CD8-positive, alpha-beta memory T cell (primary cell): ENCODE measurements at regions not wholly inside any gene's neighbourhood (a gene's known extent, or its start where the extent isn't known, plus 50 kb on each side); places are given as distances from the start of the nearest gene placed in this dataset.

Experiments used
- CTCF ChIA-PET: fragments of 350-600 bp; sonication (Branson Sonifier 250); formaldehyde crosslinking; loops from one replicate; lab custom pipeline; 2021; ENCODE audit warnings: antibody characterized with exemption; lab: Charles Lee
- POLR2A ChIA-PET: fragments of 350-600 bp; sonication (Branson Sonifier 250); formaldehyde crosslinking; loops from one replicate; lab custom pipeline; 2021; ENCODE audit warnings: antibody characterized with exemption; lab: Charles Lee
- DNase-seq, 5 donors: peaks; one replicate each; pipeline versions ENCODE4 v3.0.0 to v3.0.0-alpha.2; 2020 to 2022; ENCODE audit warnings: mixed read lengths in 1 of 5
- H3K27ac ChIP-seq: one replicate; pipeline ENCODE4 v1.7.0; 2013; ENCODE audit warnings: low read depth, mild to moderate bottlenecking, low read length, moderate library complexity
- H3K27me3 ChIP-seq: 2 replicates; pipeline ENCODE4 v1.7.0; 2013; ENCODE audit warnings: low read length, mild to moderate bottlenecking; ENCODE audit not compliant: insufficient read depth, poor library complexity, severe bottlenecking
- H3K36me3 ChIP-seq: 2 replicates; pipeline ENCODE4 v1.7.0; 2013; ENCODE audit warnings: mild to moderate bottlenecking, low read length, moderate library complexity; ENCODE audit not compliant: insufficient read depth
- H3K4me1 ChIP-seq: 2 replicates; pipeline ENCODE4 v1.7.0; 2013; ENCODE audit warnings: mild to moderate bottlenecking, low read length, moderate library complexity; ENCODE audit not compliant: insufficient read depth
- H3K4me3 ChIP-seq: 2 replicates; pipeline ENCODE4 v1.7.0; 2013; ENCODE audit warnings: mild to moderate bottlenecking, low read length
- H3K9me3 ChIP-seq: 2 replicates; pipeline ENCODE4 v1.7.0; 2013; ENCODE audit warnings: mild to moderate bottlenecking, low read length
- H3K27ac Mint-ChIP-seq, 8 donors: one replicate each; pipeline ENCODE4 v1.8.0; 2020 to 2021; ENCODE audit warnings: mixed read lengths in 8 of 8, mild to moderate bottlenecking in 6 of 8, inconsistent platforms in 3 of 8, moderate library complexity in 3 of 8
- H3K27me3 Mint-ChIP-seq, 2 donors: one replicate each; pipeline ENCODE4 v1.8.0; 2020 to 2021; ENCODE audit warnings: mixed read lengths in 2 of 2, mild to moderate bottlenecking in 1 of 2, moderate library complexity in 1 of 2
- H3K36me3 Mint-ChIP-seq, 3 donors: one replicate each; pipeline ENCODE4 v1.8.0; 2020 to 2021; ENCODE audit warnings: mixed read lengths in 3 of 3, inconsistent platforms in 1 of 3, mild to moderate bottlenecking in 1 of 3
- H3K4me1 Mint-ChIP-seq, 3 donors: one replicate each; pipeline ENCODE4 v1.8.0; 2020 to 2021; ENCODE audit warnings: mixed read lengths in 3 of 3, inconsistent platforms in 1 of 3, mild to moderate bottlenecking in 1 of 3
- H3K4me3 Mint-ChIP-seq, 7 donors: one replicate each; pipeline ENCODE4 v1.8.0; 2020 to 2021; ENCODE audit warnings: mixed read lengths in 7 of 7, mild to moderate bottlenecking in 6 of 7, moderate library complexity in 4 of 7, inconsistent platforms in 2 of 7
- H3K9me3 Mint-ChIP-seq, 5 donors: one replicate each; pipeline ENCODE4 v1.8.0; 2020 to 2022; ENCODE audit warnings: mixed read lengths in 5 of 5, mild to moderate bottlenecking in 3 of 5, moderate library complexity in 2 of 5, inconsistent platforms in 1 of 5

GRCh38 chr5:167229751-167230150 is 1061.7 kb upstream of the WWC1 start:
- no peak for DNase-seq
- no peaks in the 10 kb centered on the region for H3K27me3 Mint-ChIP-seq
- ChIA-PET CTCF (no interaction called here), POLR2A (no interaction called here)
- H3K36me3 Mint-ChIP-seq, result no peaks in the 10 kb centered on the region
- H3K9me3 Mint-ChIP-seq, result peaks cover 19 to 33% (median 24%) of the 10 kb centered on the region in 5 donors
- Histone ChIP-seq H3K9me3 (no peaks in the 10 kb centered on the region), H3K36me3 (no peaks in the 10 kb centered on the region), H3K4me3 (no peak overlapping the region), H3K4me1 (no peaks in the 10 kb centered on the region), H3K27ac (no peak overlapping the region), H3K27me3 (no peaks in the 10 kb centered on the region)
- H3K4me1 Mint-ChIP-seq, result no peaks in the 10 kb centered on the region
- H3K4me3 Mint-ChIP-seq, result no peak overlapping the region
- H3K27ac Mint-ChIP-seq, result no peak overlapping the region

- CTCF ChIA-PET, result no interaction called here
- DNase-seq, result no peak
- H3K4me1 Mint-ChIP-seq, result no peaks in the 10 kb centered on the region
- H3K4me3 Mint-ChIP-seq, result no peak overlapping the region
- Histone ChIP-seq H3K4me3 (no peak overlapping the region), H3K4me1 (no peaks in the 10 kb centered on the region), H3K27me3 (no peaks in the 10 kb centered on the region), H3K27ac (no peak overlapping the region), H3K36me3 (no peaks in the 10 kb centered on the region), H3K9me3 (no peaks in the 10 kb centered on the region)
- H3K27ac Mint-ChIP-seq, result no peak overlapping the region
- POLR2A ChIA-PET, result no interaction called here
- H3K9me3 Mint-ChIP-seq, result peaks cover 19 to 29% (median 22%) of the 10 kb centered on the region in 5 donors
- no peaks in the 10 kb centered on the region for H3K36me3 Mint-ChIP-seq
- no peaks in the 10 kb centered on the region for H3K27me3 Mint-ChIP-seq
Observed at GRCh38 chr5:167230414-167230813, 1061.0 kb upstream of the WWC1 start.

DNA sequence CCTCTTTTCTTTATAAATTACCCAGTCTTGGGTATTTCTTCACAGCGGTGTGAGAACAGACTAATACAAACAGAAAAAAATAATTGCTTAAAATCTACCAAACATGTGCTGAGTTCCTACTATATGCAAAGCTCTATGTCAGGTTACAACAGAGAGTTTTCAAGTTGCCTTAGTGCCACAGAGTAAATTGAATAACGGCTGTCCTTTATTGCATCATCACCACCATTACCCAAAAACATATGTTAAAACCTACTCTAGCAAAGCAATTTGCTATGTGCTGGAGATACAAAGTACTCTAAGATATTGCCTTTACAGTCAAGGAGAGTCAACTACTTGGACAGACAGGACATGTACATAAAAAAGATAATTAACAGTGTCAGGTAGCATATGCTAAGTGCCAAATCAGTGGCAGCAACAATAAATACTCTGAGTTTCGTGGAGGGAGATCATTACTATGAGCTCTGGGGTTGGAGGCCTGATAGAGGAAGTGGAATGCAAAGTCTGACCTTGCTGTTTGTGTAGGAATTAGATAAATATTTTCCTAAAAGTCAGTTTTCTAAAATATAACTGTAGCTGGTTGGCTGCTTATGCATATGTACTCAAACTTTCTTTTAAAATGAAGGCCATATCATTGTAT is 1058.7 kb upstream of the WWC1 start:
- no peak for DNase-seq
- H3K9me3 ChIP-seq, result no peaks in the 10 kb centered on the region
- no peak overlapping the region for H3K27ac ChIP-seq
- H3K4me1 Mint-ChIP-seq, result no peaks in the 10 kb centered on the region
- H3K4me1 ChIP-seq, result no peaks in the 10 kb centered on the region
- H3K9me3 Mint-ChIP-seq, result peaks cover 14 to 24% (median 18%) of the 10 kb centered on the region in 5 donors
- no peaks in the 10 kb centered on the region for H3K27me3 ChIP-seq
- H3K4me3 Mint-ChIP-seq, result no peak overlapping the region
- ChIA-PET POLR2A (no interaction called here), CTCF (no interaction called here)
- H3K4me3 ChIP-seq, result no peak overlapping the region
- H3K36me3 Mint-ChIP-seq, result no peaks in the 10 kb centered on the region
- no peaks in the 10 kb centered on the region for H3K36me3 ChIP-seq
- no peaks in the 10 kb centered on the region for H3K27me3 Mint-ChIP-seq
- no peak overlapping the region for H3K27ac Mint-ChIP-seq

- Mint-ChIP-seq H3K4me3 (no peak overlapping the region), H3K9me3 (peaks cover 10 to 27% (median 20%) of the 10 kb centered on the region in 5 donors), H3K4me1 (no peaks in the 10 kb centered on the region), H3K36me3 (no peaks in the 10 kb centered on the region), H3K27me3 (no peaks in the 10 kb centered on the region), H3K27ac (no peak overlapping the region)
- Histone ChIP-seq H3K9me3 (no peaks in the 10 kb centered on the region), H3K4me1 (no peaks in the 10 kb centered on the region), H3K27ac (no peak overlapping the region), H3K36me3 (no peaks in the 10 kb centered on the region), H3K27me3 (no peaks in the 10 kb centered on the region), H3K4me3 (no peak overlapping the region)
- ChIA-PET CTCF (no interaction called here), POLR2A (no interaction called here)
- no peak for DNase-seq
Observed at GRCh38 chr5:167233507-167234220, 1057.8 kb upstream of the WWC1 start.

- CTCF ChIA-PET, result no interaction called here
- Histone ChIP-seq H3K9me3 (no peaks in the 10 kb centered on the region), H3K27ac (no peak overlapping the region), H3K4me1 (no peaks in the 10 kb centered on the region), H3K27me3 (no peaks in the 10 kb centered on the region), H3K4me3 (no peak overlapping the region), H3K36me3 (no peaks in the 10 kb centered on the region)
- Mint-ChIP-seq H3K4me3 (no peak overlapping the region), H3K27ac (peak overlapping the region in 1 of 8 donors; percentile 6), H3K4me1 (no peaks in the 10 kb centered on the region), H3K36me3 (no peaks in the 10 kb centered on the region), H3K27me3 (peaks cover 0 to 1% of the 10 kb centered on the region in 2 donors), H3K9me3 (peaks cover 2 to 11% (median 9%) of the 10 kb centered on the region in 5 donors)
- DNase-seq, result no peak
- POLR2A ChIA-PET, result no interaction called here
Observed at GRCh38 chr5:167241436-167242067, 1049.9 kb upstream of the WWC1 start.

- no peaks in the 10 kb centered on the region for H3K36me3 ChIP-seq
- H3K27ac ChIP-seq, result no peak overlapping the region
- Mint-ChIP-seq H3K4me3 (no peak overlapping the region), H3K36me3 (no peaks in the 10 kb centered on the region), H3K27me3 (peaks cover 0 to 1% of the 10 kb centered on the region in 2 donors), H3K27ac (no peak overlapping the region), H3K9me3 (peaks cover 0 to 11% (median 5%) of the 10 kb centered on the region in 5 donors), H3K4me1 (no peaks in the 10 kb centered on the region)
- no peak for DNase-seq
- H3K9me3 ChIP-seq, result no peaks in the 10 kb centered on the region
- no peaks in the 10 kb centered on the region for H3K4me1 ChIP-seq
- CTCF ChIA-PET, result interaction anchor here (0.7 kb wide), 1 partner anchor 99 kb away, joined by 3 read pairs; no protein-coding TSS in a partner anchor
- H3K27me3 ChIP-seq, result no peaks in the 10 kb centered on the region
- H3K4me3 ChIP-seq, result no peak overlapping the region
- POLR2A ChIA-PET, result no interaction called here
Observed at GRCh38 chr5:167242701-167243100, 1048.7 kb upstream of the WWC1 start.

DNA sequence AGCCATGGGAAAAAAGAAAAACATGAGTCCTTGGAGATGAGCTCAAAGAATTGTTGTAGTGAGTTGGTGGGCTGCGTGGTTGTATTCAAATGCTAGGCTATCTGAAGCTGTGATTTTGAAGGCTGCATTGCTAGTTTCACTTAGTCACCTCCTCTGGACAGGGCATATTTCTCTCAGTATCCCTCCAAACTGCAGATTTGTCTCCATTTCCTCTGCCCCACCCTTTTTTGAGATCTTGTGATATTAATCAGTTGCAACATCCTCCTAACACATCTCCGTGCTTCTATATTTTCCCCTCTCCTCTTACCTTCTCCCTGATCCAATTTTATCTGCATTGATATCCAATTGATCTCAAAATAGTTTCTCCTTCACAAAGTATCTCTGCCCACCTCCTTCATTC is 1048.0 kb upstream of the WWC1 start:
- ChIA-PET POLR2A (no interaction called here), CTCF (no interaction called here)
- Histone ChIP-seq H3K4me3 (no peak overlapping the region), H3K4me1 (no peaks in the 10 kb centered on the region), H3K9me3 (no peaks in the 10 kb centered on the region), H3K27ac (no peak overlapping the region), H3K27me3 (no peaks in the 10 kb centered on the region), H3K36me3 (no peaks in the 10 kb centered on the region)
- no peak for DNase-seq
- Mint-ChIP-seq H3K27ac (no peak overlapping the region), H3K27me3 (peaks cover 0 to 1% of the 10 kb centered on the region in 2 donors), H3K4me3 (no peak overlapping the region), H3K4me1 (no peaks in the 10 kb centered on the region), H3K9me3 (peaks cover under 1 to 10% (median 8%) of the 10 kb centered on the region in 5 donors), H3K36me3 (no peaks in the 10 kb centered on the region)

GRCh38 chr5:167244583-167244982 is 1046.9 kb upstream of the WWC1 start:
- Mint-ChIP-seq H3K27me3 (peaks cover 0 to 1% of the 10 kb centered on the region in 2 donors), H3K4me1 (no peaks in the 10 kb centered on the region), H3K4me3 (no peak overlapping the region), H3K36me3 (no peaks in the 10 kb centered on the region), H3K9me3 (peaks cover 0 to 11% (median 9%) of the 10 kb centered on the region in 5 donors), H3K27ac (no peak overlapping the region)
- H3K9me3 ChIP-seq, result no peaks in the 10 kb centered on the region
- no peaks in the 10 kb centered on the region for H3K27me3 ChIP-seq
- no peak overlapping the region for H3K27ac ChIP-seq
- ChIA-PET CTCF (no interaction called here), POLR2A (no interaction called here)
- no peak overlapping the region for H3K4me3 ChIP-seq
- no peak for DNase-seq
- no peaks in the 10 kb centered on the region for H3K36me3 ChIP-seq
- no peaks in the 10 kb centered on the region for H3K4me1 ChIP-seq
